HS-27A (cell line): ENCODE measurements at regions not wholly inside any gene's neighbourhood (a gene's known extent, or its start where the extent isn't known, plus 50 kb on each side); places are given as distances from the start of the nearest gene placed in this dataset.

Experiments
- DNase-seq: peaks from one replicate; pipeline ENCODE4 v3.0.0-alpha.2; 2012; ENCODE audit warnings: low read depth, missing footprints

- DNase-seq = no peak
These were observed 508.8 kb downstream of the PSAT1 start for GRCh38 chr9:78805771-78806170.

DNA sequence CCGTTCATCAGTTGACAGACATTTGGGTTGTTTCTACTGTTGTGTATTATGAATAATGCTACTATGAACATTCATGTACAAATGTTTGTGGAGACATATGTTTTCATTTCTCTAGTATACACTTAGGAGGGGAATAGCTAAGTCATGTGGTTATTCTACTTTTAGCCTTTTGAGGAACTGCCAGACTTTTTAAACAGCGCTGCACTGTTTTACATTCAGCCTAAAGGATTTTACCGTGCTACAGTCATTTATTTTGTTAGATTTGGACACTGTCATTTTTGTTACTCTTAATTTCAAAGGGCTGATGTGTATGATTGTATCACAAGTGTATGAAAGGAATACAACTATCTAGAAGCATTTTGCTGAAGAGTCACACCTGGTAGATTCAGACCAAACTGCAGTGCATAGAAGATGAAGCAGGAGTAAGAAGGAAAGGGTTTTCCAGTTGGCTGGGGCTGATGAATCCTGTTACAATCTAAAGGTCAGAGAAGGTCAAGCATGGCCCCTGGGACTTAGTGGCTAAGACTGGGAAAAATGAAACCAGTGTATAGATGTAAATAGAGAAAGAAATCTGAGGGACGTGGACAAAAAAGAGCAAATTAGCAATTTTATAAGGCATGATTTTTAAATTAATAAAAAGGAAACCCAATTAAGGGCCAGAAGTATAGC lies 509.7 kb downstream of the PSAT1 start:
- no peak for DNase-seq

DNA sequence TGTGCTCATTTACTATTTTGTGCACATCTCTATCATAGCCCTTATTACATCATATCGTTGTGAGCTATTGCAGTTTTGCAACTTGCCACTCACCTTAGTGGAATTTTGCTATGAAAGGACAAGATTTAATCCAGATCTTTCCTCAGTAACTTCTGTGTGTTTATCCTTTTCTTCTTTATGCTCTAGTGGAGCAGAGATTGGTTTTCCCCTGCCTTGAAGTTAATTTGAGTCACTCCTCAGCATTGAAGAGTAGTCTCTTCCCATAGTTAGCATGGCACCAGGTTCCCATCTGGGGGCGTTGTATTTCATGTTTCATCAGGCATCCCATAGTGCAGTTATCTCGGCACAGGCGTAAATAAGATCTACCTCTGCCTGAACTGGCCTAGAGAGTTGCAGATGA lies 510.4 kb downstream of the PSAT1 start:
- DNase-seq = no peak

GRCh38 chr9:78808048-78808447 lies 511.1 kb downstream of the PSAT1 start:
- no peak for DNase-seq

GRCh38 chr9:78811622-78812276 lies 514.8 kb downstream of the PSAT1 start:
- DNase-seq = no peak

DNA sequence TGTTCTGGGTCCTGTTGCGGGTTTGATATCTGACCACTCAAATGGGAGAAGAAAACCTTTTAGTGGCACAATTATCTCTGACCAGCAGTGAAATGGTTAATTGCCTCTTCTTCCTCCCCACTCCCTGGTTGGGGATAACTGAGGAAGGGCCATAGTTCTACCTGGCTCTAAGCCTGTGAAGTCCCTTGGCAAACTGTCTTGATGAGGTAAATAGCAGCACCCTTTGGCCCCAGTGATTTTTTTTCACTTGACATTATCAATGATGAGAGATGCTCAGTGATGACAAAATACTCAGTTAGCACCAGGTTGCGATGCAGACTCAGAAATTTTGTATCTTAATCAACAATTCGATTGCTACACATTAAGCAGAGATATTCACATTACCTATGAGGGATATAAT lies 515.7 kb downstream of the PSAT1 start:
- no peak for DNase-seq

- no peak for DNase-seq
These were observed 516.8 kb downstream of the PSAT1 start for GRCh38 chr9:78813602-78814180.

DNA sequence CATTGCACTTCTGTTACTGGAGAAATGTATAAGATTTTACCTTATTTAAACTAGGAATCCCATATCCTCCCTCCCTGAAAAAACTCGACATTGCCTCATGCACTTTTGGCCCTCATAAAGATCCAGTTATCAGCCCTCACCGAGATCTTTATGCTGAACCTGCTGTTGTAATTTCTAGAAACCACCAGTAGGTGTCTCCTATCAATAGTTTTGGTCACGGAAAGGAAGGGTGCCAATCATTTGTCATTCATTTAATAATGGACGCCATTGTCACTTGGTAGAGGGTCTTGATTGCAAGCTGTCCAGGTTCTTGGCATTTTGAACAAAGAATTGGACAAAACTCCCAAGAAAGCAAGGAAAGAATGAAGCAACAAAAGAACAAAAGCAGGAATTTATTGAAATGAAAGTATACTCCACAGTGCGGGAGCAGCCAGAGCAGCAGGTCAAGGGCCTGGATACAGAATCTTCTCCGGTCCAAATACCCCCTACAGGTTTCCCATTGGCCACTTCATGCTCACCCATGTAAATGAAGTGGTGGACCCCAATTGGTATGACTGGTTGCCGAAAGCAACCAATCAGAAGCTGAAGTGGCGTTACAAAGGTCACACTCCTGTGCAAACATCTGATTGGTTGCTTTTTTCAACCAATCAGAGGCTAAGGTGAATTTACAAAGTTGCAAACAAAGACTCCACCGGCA lies 524.3 kb downstream of the PSAT1 start:
- DNase-seq = peak; percentile 45

DNA sequence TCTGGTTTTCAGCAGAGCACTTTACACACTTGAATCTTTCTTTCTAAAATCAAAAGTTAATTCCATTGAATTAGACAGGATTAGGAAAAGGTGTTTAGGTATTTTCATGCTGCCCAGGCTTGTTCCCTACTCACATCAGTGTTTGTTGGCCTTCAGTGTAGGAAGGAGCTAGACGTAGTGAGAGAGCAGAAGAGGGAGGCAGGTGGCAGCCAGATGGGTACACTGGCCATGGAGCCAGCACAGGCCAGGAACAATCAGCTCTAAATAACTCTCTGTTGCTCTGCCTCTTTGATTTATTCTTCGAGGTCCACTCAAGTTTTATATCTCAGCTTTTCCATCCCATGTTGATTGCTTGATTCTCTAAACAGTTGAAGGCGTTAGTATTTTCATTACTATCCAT lies 529.6 kb downstream of the PSAT1 start:
- no peak for DNase-seq

- no peak for DNase-seq
These were observed 531.6 kb downstream of the PSAT1 start for GRCh38 chr9:78828521-78828920.

DNA sequence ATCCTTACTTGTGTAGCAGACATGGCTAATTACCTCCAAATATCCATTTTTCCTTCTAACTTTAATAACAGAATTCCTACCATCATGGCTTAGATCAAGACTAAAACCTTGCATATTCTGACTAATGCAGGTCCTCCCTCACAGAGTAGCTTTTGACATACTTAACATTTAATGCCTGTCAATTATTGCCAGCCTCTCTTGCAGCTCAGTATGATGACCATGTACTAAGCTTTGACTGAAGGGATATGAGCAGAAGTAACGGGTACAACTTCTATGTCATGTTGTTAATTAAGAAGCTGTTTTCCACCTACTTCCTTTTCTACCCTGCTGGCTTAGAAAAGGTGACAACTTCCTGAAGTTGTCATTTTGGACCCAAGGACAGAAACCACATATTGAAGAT lies 533.4 kb downstream of the PSAT1 start:
- DNase-seq = no peak

GRCh38 chr9:78831726-78832125 lies 534.8 kb downstream of the PSAT1 start:
- no peak for DNase-seq

GRCh38 chr9:78835928-78836450 lies 539.1 kb downstream of the PSAT1 start:
- no peak for DNase-seq

DNA sequence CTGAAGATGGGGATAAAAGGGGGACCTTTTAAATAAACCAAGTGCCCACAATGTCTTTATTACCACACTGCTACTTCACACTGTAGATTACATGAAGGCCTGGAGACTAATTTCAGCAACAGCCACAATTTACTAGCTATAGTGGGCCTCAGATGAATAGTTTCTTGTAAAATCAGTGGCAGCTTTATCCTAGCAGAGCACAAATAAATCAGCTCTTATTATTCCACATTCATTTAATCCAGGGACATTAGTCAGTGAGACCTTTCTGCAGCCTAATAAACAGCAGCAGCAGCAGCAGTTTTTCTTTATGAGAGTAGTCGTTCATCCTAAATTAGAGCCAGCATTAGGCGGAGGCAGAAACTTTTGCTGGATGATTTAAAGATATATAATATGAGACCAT lies 542.3 kb downstream of the PSAT1 start:
- DNase-seq = no peak

- DNase-seq = no peak
These were observed 551.1 kb downstream of the PSAT1 start for GRCh38 chr9:78848061-78848460.

GRCh38 chr9:78856144-78856543 lies 559.2 kb downstream of the PSAT1 start:
- DNase-seq = no peak

GRCh38 chr9:78856781-78857180 lies 559.9 kb downstream of the PSAT1 start:
- DNase-seq = no peak

DNA sequence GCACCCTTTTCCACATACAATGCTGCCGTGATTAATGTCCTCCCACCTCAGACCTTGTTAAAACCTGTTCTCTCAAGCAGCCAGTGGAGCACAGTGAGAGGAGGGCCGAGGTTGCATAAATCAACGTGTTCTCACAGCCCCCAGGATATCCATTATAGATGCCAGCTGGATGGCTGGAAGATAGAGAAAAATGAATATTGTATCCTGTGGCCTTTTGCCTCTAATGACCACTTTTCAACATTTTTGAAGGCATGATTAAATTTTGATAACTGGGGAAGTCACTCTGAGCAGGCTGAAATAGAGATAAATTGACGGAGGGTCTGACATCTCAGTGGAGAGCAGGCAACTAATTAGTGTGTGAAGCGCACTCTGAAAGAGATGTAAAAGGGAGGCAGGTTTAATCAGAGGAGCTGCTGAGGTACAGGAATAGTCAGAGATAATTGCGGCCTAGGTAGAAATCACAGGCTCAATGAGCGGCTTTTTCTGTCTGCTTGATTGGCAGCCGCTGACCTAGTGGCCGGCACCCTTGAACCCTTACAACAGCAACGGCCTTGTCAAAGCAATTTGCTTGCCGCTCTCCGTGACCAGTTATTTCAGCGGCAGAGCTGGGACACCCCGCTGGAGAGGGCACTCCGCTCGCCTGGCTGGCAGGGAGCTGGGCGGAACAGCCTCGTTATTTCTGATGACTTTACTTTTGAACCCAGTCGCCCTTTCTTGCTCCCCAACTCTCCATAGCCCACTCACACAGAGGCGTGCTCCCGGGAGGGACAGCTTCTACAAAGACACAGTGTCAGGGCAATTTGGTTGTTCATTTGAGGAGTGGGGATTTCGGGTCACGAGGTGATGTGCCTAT lies 560.7 kb downstream of the PSAT1 start:
- no peak for DNase-seq

DNA sequence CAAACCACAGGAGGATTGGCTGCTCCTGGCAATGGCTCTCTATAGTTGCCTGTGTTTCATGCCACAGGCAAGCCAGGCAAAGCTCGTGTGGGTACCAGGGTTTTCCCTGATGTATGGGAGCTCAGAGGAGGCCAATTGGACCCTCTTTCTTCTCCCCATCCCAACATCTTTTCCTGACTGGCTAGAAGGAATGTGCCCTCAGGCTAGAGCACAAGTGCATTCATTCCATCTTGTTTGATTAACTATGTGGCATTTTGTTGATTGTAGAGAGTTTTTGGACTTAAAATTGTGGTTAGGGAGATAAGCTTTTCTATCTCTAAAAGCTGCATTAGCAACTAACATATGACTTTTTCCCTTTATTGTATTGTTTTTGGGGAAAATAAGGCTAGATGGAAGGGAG lies 561.3 kb downstream of the PSAT1 start:
- DNase-seq = no peak

DNA sequence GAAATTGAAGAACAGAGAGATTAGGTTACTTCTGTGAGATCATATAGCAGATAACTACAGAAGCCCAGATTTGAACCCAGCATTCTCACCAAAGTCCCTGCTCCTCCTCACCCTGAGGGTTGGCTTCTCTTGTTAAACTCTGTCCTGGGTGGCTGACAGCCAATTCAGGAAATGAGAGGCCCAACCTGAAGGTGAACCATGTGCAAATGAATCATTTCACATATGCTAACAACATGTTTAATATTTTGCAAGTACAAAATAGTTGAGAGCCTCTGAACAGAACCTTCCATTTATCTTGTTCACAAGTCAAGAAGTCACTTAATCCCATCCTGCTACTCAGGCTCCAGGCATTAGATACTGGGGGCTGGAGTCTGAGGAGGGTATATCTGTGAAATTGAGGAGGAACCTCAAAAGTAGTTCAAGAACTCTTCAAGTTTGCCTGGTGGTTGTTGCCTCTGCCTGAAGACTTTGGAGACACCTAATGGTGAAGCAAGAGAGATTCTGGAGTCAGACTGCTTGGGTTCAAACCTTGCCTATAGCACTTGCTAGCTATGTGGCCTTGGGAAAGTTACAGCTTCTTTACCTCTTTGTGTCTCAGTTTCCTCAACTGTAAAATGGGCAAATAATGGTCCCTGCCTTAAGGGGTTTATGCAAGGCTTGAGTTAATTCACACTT lies 564.0 kb downstream of the PSAT1 start:
- DNase-seq = peak; percentile 42

GRCh38 chr9:78863531-78863930 lies 566.6 kb downstream of the PSAT1 start:
- no peak for DNase-seq
